HS-27A (cell line): ENCODE measurements at regions not wholly inside any gene's neighbourhood (a gene's known extent, or its start where the extent isn't known, plus 50 kb on each side); places are given as distances from the start of the nearest gene placed in this dataset.
A peak's percentile ranks its signal among the peaks of the same experiment; 100 is the strongest.
"Not testable (repeated sequence)": the region's sequence is repeated elsewhere in the genome, so short reads cannot be mapped to it uniquely, and the experiment has no call there.

Source experiments
- DNase-seq: peaks from one replicate; pipeline ENCODE4 v3.0.0-alpha.2; 2012; ENCODE audit warnings: low read depth, missing footprints

GRCh38 chr6:25124216-25124715 lies 154.9 kb upstream of the CARMIL1 start:
- DNase-seq = no peak

GRCh38 chr6:25125736-25126135 lies 153.4 kb upstream of the CARMIL1 start:
- no peak for DNase-seq

GRCh38 chr6:25127076-25127837 lies 151.9 kb upstream of the CARMIL1 start:
- DNase-seq = no peak

GRCh38 chr6:25130518-25130917 lies 148.7 kb upstream of the CARMIL1 start:
- DNase-seq = no peak

GRCh38 chr6:25132934-25133333 lies 146.2 kb upstream of the CARMIL1 start:
- DNase-seq = no peak

- no peak for DNase-seq
These were observed 145.6 kb upstream of the CARMIL1 start for GRCh38 chr6:25133568-25133967.

- DNase-seq = no peak
These were observed 142.3 kb upstream of the CARMIL1 start for GRCh38 chr6:25136854-25137253.

GRCh38 chr6:25137480-25137879 lies 141.7 kb upstream of the CARMIL1 start:
- DNase-seq = no peak

GRCh38 chr6:25137916-25138232 lies 141.3 kb upstream of the CARMIL1 start:
- DNase-seq = no peak

GRCh38 chr6:25138233-25138933 lies 140.8 kb upstream of the CARMIL1 start:
- peak; percentile 59 for DNase-seq

- no peak for DNase-seq
These were observed 140.2 kb upstream of the CARMIL1 start for GRCh38 chr6:25138934-25139415.

GRCh38 chr6:25139608-25140007 lies 139.6 kb upstream of the CARMIL1 start:
- DNase-seq = not testable (repeated sequence)

- DNase-seq = no peak
These were observed 136.7 kb upstream of the CARMIL1 start for GRCh38 chr6:25142506-25142905.

- no peak for DNase-seq
These were observed 134.3 kb upstream of the CARMIL1 start for GRCh38 chr6:25144919-25145318.

GRCh38 chr6:25147223-25147622 lies 132.0 kb upstream of the CARMIL1 start:
- no peak for DNase-seq

GRCh38 chr6:25150031-25150430 lies 129.1 kb upstream of the CARMIL1 start:
- DNase-seq = no peak

- DNase-seq = no peak
These were observed 128.3 kb upstream of the CARMIL1 start for GRCh38 chr6:25150863-25151262.

- DNase-seq = no peak
These were observed 126.1 kb upstream of the CARMIL1 start for GRCh38 chr6:25153079-25153478.

GRCh38 chr6:25154034-25154596 lies 125.1 kb upstream of the CARMIL1 start:
- no peak for DNase-seq

GRCh38 chr6:25155211-25155610 lies 124.0 kb upstream of the CARMIL1 start:
- no peak for DNase-seq

GRCh38 chr6:25156123-25156522 lies 123.1 kb upstream of the CARMIL1 start:
- no peak for DNase-seq

GRCh38 chr6:25157183-25157582 lies 122.0 kb upstream of the CARMIL1 start:
- DNase-seq = no peak

- no peak for DNase-seq
These were observed 121.3 kb upstream of the CARMIL1 start for GRCh38 chr6:25157842-25158241.
